ENCODE measurements at regions not wholly inside any gene's neighbourhood (a gene's known extent, or its start where the extent isn't known, plus 50 kb on each side); places are given as distances from the start of the nearest gene placed in this dataset.

- no peak for DNase-seq
- Mint-ChIP-seq H3K27ac (ENCODE audit: unreplicated experiment) (no peak overlapping the region), H3K4me1 (ENCODE audit: low read depth, unreplicated experiment) (no peaks in the 10 kb centered on the region), H3K9me3 (ENCODE audit: unreplicated experiment) (no peaks in the 10 kb centered on the region), H3K27me3 (ENCODE audit: insufficient read depth, unreplicated experiment) (peaks cover 2% of the 10 kb centered on the region), H3K4me3 (ENCODE audit: unreplicated experiment) (no peak overlapping the region), H3K36me3 (ENCODE audit: insufficient read depth, unreplicated experiment) (no peaks in the 10 kb centered on the region)
- no peaks in the 10 kb centered on the region for H3K9me3 ChIP-seq
- no peak overlapping the region for H3K4me3 ChIP-seq (ENCODE audit: low read depth, low read length)
- TF ChIP-seq CTCF (IDR thresholded peaks at IDR 0.05; ENCODE audit: insufficient read depth in 1 of 2, low read depth in 1 of 2, low read length in 1 of 2, severe bottlenecking in 1 of 2, unreplicated experiment in 1 of 2), result peak; percentile 18 to 27
- no TSS peak for BruUV-seq (replicated peaks)
- H3K4me1 ChIP-seq, result no peaks in the 10 kb centered on the region
- intact Hi-C loops (cut with micrococcal nuclease; ENCODE audit: unreplicated experiment), result loop anchor here (2.0 to 10.0 kb wide), 2 partner anchors 249 to 393 kb away; no protein-coding TSS in a partner anchor
- POLR2A ChIA-PET, result no interaction called here
- no peaks in the 10 kb centered on the region; the same call in 1 of the 2 replicates for H3K27me3 ChIP-seq (replicated peaks; ENCODE audit: control insufficient read depth, insufficient read depth, low read length)
- CTCF ChIA-PET, result no interaction called here
- no peaks in the 10 kb centered on the region for H3K36me3 ChIP-seq (ENCODE audit: control insufficient read depth, insufficient read depth, low read length)
These were observed 56.6 kb upstream of the CHRDL1 start for GRCh38 chrX:110852180-110852579.

GRCh38 chrX:110851780-110852179, 56.2 kb upstream of the CHRDL1 start:
- TF ChIP-seq CTCF (IDR thresholded peaks at IDR 0.05; ENCODE audit: insufficient read depth in 1 of 2, low read depth in 1 of 2, low read length in 1 of 2, severe bottlenecking in 1 of 2, unreplicated experiment in 1 of 2), result no peak
- Mint-ChIP-seq H3K4me3 (ENCODE audit: unreplicated experiment) (no peak overlapping the region), H3K9me3 (ENCODE audit: unreplicated experiment) (no peaks in the 10 kb centered on the region), H3K27me3 (ENCODE audit: insufficient read depth, unreplicated experiment) (peaks cover 2% of the 10 kb centered on the region), H3K36me3 (ENCODE audit: insufficient read depth, unreplicated experiment) (no peaks in the 10 kb centered on the region), H3K4me1 (ENCODE audit: low read depth, unreplicated experiment) (no peaks in the 10 kb centered on the region), H3K27ac (ENCODE audit: unreplicated experiment) (no peak overlapping the region)
- POLR2A ChIA-PET, result no interaction called here
- no peaks in the 10 kb centered on the region for H3K4me1 ChIP-seq
- no peak for DNase-seq
- CTCF ChIA-PET, result no interaction called here
- no peaks in the 10 kb centered on the region for H3K36me3 ChIP-seq (ENCODE audit: control insufficient read depth, insufficient read depth, low read length)
- intact Hi-C loops (cut with micrococcal nuclease; ENCODE audit: unreplicated experiment), result loop anchor here (2.0 to 10.0 kb wide), 2 partner anchors 249 to 393 kb away; no protein-coding TSS in a partner anchor
- no peaks in the 10 kb centered on the region for H3K9me3 ChIP-seq
- BruUV-seq (replicated peaks), result no TSS peak
- H3K27me3 ChIP-seq (replicated peaks; ENCODE audit: control insufficient read depth, insufficient read depth, low read length), result no peaks in the 10 kb centered on the region; the same call in 1 of the 2 replicates
- H3K4me3 ChIP-seq (ENCODE audit: low read depth, low read length), result no peak overlapping the region

- DNase-seq, result peak in 1 of 2 experiments; percentile 43
- Mint-ChIP-seq H3K27me3 (ENCODE audit: insufficient read depth, unreplicated experiment) (no peaks in the 10 kb centered on the region), H3K27ac (ENCODE audit: unreplicated experiment) (no peak overlapping the region), H3K4me1 (ENCODE audit: low read depth, unreplicated experiment) (no peaks in the 10 kb centered on the region), H3K4me3 (ENCODE audit: unreplicated experiment) (no peak overlapping the region), H3K36me3 (ENCODE audit: insufficient read depth, unreplicated experiment) (no peaks in the 10 kb centered on the region), H3K9me3 (ENCODE audit: unreplicated experiment) (no peaks in the 10 kb centered on the region)
- ChIA-PET POLR2A (no interaction called here), CTCF (interaction anchor here (0.6 to 1.5 kb wide), 10 partner anchors 9 to 701 kb away, joined by 3 to 5 read pairs (median 3); no protein-coding TSS in a partner anchor)
- BruUV-seq (replicated peaks), result no TSS peak
- intact Hi-C loops (cut with micrococcal nuclease; ENCODE audit: unreplicated experiment), result loop anchor here (1.0 to 5.0 kb wide), 3 partner anchors 180 to 397 kb away; no protein-coding TSS in a partner anchor
- H3K9me3 ChIP-seq, result no peaks in the 10 kb centered on the region
- H3K27me3 ChIP-seq (replicated peaks; ENCODE audit: control insufficient read depth, insufficient read depth, low read length), result no peaks in the 10 kb centered on the region
- peak in 1 of 2 experiments; percentile 28 for TF ChIP-seq CTCF (IDR thresholded peaks at IDR 0.05; ENCODE audit: insufficient read depth in 1 of 2, low read depth in 1 of 2, low read length in 1 of 2, severe bottlenecking in 1 of 2, unreplicated experiment in 1 of 2)
- H3K4me1 ChIP-seq, result no peaks in the 10 kb centered on the region
- no peaks in the 10 kb centered on the region for H3K36me3 ChIP-seq (ENCODE audit: control insufficient read depth, insufficient read depth, low read length)
- no peak overlapping the region for H3K4me3 ChIP-seq (ENCODE audit: low read depth, low read length)
These were observed 51.7 kb upstream of the CHRDL1 start for GRCh38 chrX:110847334-110847733.

All from Caco-2 (cell line).